DND-41 (cell line): ENCODE measurements at regions not wholly inside any gene's neighbourhood (a gene's known extent, or its start where the extent isn't known, plus 50 kb on each side); places are given as distances from the start of the nearest gene placed in this dataset.

Source experiments
- EZH2 ChIP-seq: IDR thresholded peaks from 3 replicates; pipeline ENCODE4 v1.6.1; 2012; ENCODE audit warnings: borderline replicate concordance, low read depth, mild to moderate bottlenecking, moderate library complexity, low read length, inconsistent platforms; ENCODE audit not compliant: severe bottlenecking
- TF ChIP-seq, protein P1 (sequence below): IDR thresholded peaks from 2 replicates; pipeline ENCODE4 v1.5.1; 2012; ENCODE audit warnings: borderline replicate concordance, low read length, moderate library complexity, mild to moderate bottlenecking; ENCODE audit not compliant: poor library complexity, severe bottlenecking; ENCODE audit errors: extremely low read depth

DNA sequence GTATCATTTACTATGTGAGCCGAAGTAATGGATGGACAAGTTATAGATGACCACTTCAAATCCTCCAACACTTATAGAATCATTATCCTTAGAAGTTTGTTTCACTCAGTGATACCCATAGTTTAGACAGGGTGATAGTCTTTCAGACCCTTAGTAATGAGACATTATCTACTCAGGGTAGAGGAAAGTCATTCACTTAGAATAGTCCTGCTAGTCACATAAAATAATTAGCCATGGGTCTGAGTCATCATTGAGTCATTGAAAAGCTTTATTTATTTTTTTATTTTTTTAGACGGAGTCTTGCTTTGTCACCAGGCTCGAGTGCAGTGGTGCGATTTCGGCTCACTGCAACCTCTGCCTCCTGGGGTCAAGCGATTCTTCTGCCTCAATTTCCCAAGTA is 321.7 kb upstream of the FSTL5 start:
- TF ChIP-seq, protein P1, sequence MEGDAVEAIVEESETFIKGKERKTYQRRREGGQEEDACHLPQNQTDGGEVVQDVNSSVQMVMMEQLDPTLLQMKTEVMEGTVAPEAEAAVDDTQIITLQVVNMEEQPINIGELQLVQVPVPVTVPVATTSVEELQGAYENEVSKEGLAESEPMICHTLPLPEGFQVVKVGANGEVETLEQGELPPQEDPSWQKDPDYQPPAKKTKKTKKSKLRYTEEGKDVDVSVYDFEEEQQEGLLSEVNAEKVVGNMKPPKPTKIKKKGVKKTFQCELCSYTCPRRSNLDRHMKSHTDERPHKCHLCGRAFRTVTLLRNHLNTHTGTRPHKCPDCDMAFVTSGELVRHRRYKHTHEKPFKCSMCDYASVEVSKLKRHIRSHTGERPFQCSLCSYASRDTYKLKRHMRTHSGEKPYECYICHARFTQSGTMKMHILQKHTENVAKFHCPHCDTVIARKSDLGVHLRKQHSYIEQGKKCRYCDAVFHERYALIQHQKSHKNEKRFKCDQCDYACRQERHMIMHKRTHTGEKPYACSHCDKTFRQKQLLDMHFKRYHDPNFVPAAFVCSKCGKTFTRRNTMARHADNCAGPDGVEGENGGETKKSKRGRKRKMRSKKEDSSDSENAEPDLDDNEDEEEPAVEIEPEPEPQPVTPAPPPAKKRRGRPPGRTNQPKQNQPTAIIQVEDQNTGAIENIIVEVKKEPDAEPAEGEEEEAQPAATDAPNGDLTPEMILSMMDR, result no peak
- no peak for TF ChIP-seq EZH2
